ENCODE measurements at regions not wholly inside any gene's neighbourhood (a gene's known extent, or its start where the extent isn't known, plus 50 kb on each side); places are given as distances from the start of the nearest gene placed in this dataset.

GRCh38 chrX:35562395-35562794 lies 235.7 kb upstream of the MAGEB16 start:
- TF ChIP-seq CTCF (IDR thresholded peaks at IDR 0.05; ENCODE audit: low read depth, low read length) (no peak), EZH2phosphoT487 (IDR thresholded peaks at IDR 0.05; ENCODE audit: low read depth) (no peak)

Measured in OCI-LY3 (cell line).